Endothelial cell of umbilical vein (primary cell): ENCODE measurements at regions not wholly inside any gene's neighbourhood (a gene's known extent, or its start where the extent isn't known, plus 50 kb on each side); places are given as distances from the start of the nearest gene placed in this dataset.
"Not testable (repeated sequence)": the region's sequence is repeated elsewhere in the genome, so short reads cannot be mapped to it uniquely, and the experiment has no call there.

Source experiments
- BruUV-seq: library from RNA; stranded (reverse); fragments of 400-500 nt; replicated peaks from 2 replicates; lab custom pipeline; 2021; lab: Mats Ljungman, UMichigan
- CTCF ChIA-PET: fragments of 300-600, 350-600 bp; sonication (Branson Sonifier 250); formaldehyde crosslinking; loops from one replicate; lab custom pipeline; 2021; ENCODE audit warnings: antibody characterized with exemption, inconsistent platforms; lab: Charles Lee
- POLR2A ChIA-PET: fragments of 300-600, 350-600 bp; sonication (Branson Sonifier 250); formaldehyde crosslinking; loops from one replicate; lab custom pipeline; 2021; ENCODE audit warnings: antibody characterized with exemption, inconsistent platforms; lab: Charles Lee
- DNase-seq: peaks from one replicate; pipeline ENCODE4 v3.0.0-alpha.2; 2011; ENCODE audit warnings: low read depth, low spot score
- FAIRE-seq: peaks from 2 replicates; lab custom pipeline; 2011; peaks lifted over from hg19 to GRCh38; lab: Jason Lieb, UNC
- H2AFZ ChIP-seq: 2 replicates; pipeline ENCODE4 v1.6.0; 2012; ENCODE audit warnings: low read depth, low read length, control low read depth, inconsistent platforms
- H3K27ac ChIP-seq: 2 replicates; pipeline ENCODE4 v1.5.1; 2011; ENCODE audit warnings: low read depth, mild to moderate bottlenecking, control low read depth, low read length, moderate library complexity; ENCODE audit not compliant: insufficient read depth
- H3K27me3 ChIP-seq, 2 experiments: 2 replicates each; pipeline versions ENCODE4 v1.6.0 to v1.6.1; 2011; ENCODE audit warnings: low read length in 2 of 2, mixed read lengths in 1 of 2; ENCODE audit not compliant: control insufficient read depth in 2 of 2, insufficient read depth in 2 of 2
- H3K36me3 ChIP-seq, 2 experiments: 2 replicates in 1 of 2; 3 replicates in 1 of 2; pipeline ENCODE4 v1.5.1; 2011; ENCODE audit warnings: low read length in 2 of 2, mild to moderate bottlenecking in 1 of 2, moderate library complexity in 1 of 2; ENCODE audit not compliant: control insufficient read depth in 2 of 2, insufficient read depth in 2 of 2; ENCODE audit errors: extremely low read depth in 1 of 2
- H3K4me1 ChIP-seq: 3 replicates; pipeline ENCODE4 v1.5.1; 2011; ENCODE audit warnings: mild to moderate bottlenecking, low read length; ENCODE audit not compliant: control insufficient read depth, insufficient read depth; ENCODE audit errors: extremely low read depth
- H3K4me2 ChIP-seq: 2 replicates; pipeline ENCODE4 v1.6.1; 2011; ENCODE audit warnings: low read length, control low read depth, mixed read lengths; ENCODE audit not compliant: insufficient read depth
- H3K4me3 ChIP-seq, 3 experiments: fragments of 200-600 bp in 1 of 3; sonication (generic), shearing (Covaris generic) in 1 of 3; replicated peaks in 1 of 3; 2 replicates each; pipeline ENCODE4 v1.5.1; 2011 to 2016; ENCODE audit warnings: control low read depth in 3 of 3, low read length in 3 of 3, mild to moderate bottlenecking in 2 of 3, inconsistent platforms in 1 of 3, low read depth in 1 of 3, moderate library complexity in 1 of 3; ENCODE audit not compliant: insufficient read depth in 1 of 3
- H3K79me2 ChIP-seq: 2 replicates; pipeline ENCODE4 v1.6.0; 2012; ENCODE audit warnings: low read length, inconsistent platforms; ENCODE audit not compliant: control insufficient read depth, insufficient read depth
- H3K9ac ChIP-seq: replicated peaks from 2 replicates; pipeline ENCODE3; 2011; ENCODE audit warnings: low read length, control low read depth; ENCODE audit not compliant: insufficient read depth; ENCODE audit errors: extremely low read depth
- H3K9me1 ChIP-seq: replicated peaks from 3 replicates; pipeline ENCODE4 v1.6.0; 2011; ENCODE audit warnings: mild to moderate bottlenecking, low read length; ENCODE audit not compliant: control insufficient read depth, insufficient read depth; ENCODE audit errors: extremely low read depth
- H3K9me3 ChIP-seq: replicated peaks from 2 replicates; pipeline ENCODE4 v1.5.1; 2012; ENCODE audit warnings: low read length, inconsistent platforms; ENCODE audit not compliant: control insufficient read depth, insufficient read depth
- H4K20me1 ChIP-seq: replicated peaks from 2 replicates; pipeline ENCODE3; 2011; ENCODE audit warnings: mild to moderate bottlenecking, low read length; ENCODE audit not compliant: control insufficient read depth, insufficient read depth; ENCODE audit errors: extremely low read depth
- EZH2 ChIP-seq: IDR thresholded peaks from 2 replicates; pipeline ENCODE4 v1.6.1; 2012; ENCODE audit warnings: borderline replicate concordance, low read depth, mild to moderate bottlenecking, moderate library complexity, low read length, inconsistent platforms; ENCODE audit not compliant: severe bottlenecking
- FOS ChIP-seq: IDR thresholded peaks from 2 replicates; pipeline ENCODE4 v1.6.1; 2011; ENCODE audit warnings: mild to moderate bottlenecking, low read length, moderate library complexity, borderline replicate concordance; ENCODE audit not compliant: insufficient read depth
- POLR2A ChIP-seq: IDR thresholded peaks from 2 replicates; pipeline ENCODE4 v1.6.1; 2012; ENCODE audit warnings: low read depth, mild to moderate bottlenecking, control low read depth, low read length
- dilution Hi-C: fragments of 300-500 bp; cut with MboI; formaldehyde crosslinking; loops from one replicate; pipeline ENCODE4 v1.15.0; 2019; ENCODE audit warnings: low sequenced_read_pairs; ENCODE audit not compliant: extremely low pct_ligation_motif_present
- intact Hi-C: fragments of 100-400 bp; cut with micrococcal nuclease; formaldehyde crosslinking; loops from one replicate; pipeline ENCODE4 v1.10.0; 2022

DNA sequence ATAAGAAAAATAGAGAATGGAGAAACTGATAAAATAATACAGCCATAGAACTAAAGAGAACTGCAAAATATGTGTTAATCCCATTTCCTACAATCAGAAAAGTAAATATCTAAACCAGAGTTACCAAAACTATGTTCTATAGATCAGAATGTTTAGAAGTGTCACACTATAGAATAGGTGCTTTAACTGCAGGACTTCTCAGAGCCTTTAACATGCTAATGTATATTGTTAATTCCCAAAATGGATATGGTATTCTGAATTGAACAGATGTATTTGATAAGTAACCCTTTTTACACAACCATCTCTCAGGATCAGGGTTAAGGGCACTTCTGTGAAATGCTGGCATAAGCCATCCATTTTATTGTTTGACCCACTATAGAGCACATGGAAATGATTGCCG is 200.3 kb downstream of the SHOX2 start:
- ChIA-PET POLR2A (no interaction called here), CTCF (no interaction called here)
- TF ChIP-seq POLR2A (no peak), EZH2 (no peak), FOS (no peak)
- intact Hi-C loops = no loop called here
- Histone ChIP-seq H2AFZ (no peak overlapping the region), H3K9ac (no peak overlapping the region), H3K4me3 (no peak overlapping the region), H3K27me3 (no peaks in the 10 kb centered on the region), H3K9me1 (no peaks in the 10 kb centered on the region), H3K4me1 (no peaks in the 10 kb centered on the region), H3K79me2 (no peaks in the 10 kb centered on the region), H3K4me2 (no peak overlapping the region), H3K9me3 (no peaks in the 10 kb centered on the region), H3K27ac (no peak overlapping the region), H4K20me1 (no peaks in the 10 kb centered on the region), H3K36me3 (no peaks in the 10 kb centered on the region)
- FAIRE-seq = no peak
- BruUV-seq = no TSS peak
- no peak for DNase-seq
- dilution Hi-C loops = no loop called here

DNA sequence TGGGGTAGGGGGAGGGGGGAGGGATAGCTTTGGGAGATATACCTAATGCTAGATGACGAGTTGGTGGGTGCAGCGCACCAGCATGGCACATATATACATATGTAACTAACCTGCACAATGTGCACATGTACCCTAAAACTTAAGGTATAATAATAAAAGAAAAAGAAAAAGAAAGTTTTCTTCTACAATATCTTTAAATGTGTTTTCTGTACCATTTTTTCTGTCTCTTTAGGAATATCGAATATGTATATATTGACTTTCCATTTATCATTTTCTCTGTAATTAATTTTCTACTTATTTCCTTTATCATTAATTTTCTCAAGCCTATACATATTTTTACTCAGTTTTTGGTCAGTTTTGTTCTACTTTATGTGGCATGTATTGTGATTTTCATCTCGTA is 203.5 kb downstream of the SHOX2 start:
- DNase-seq, H3K27ac ChIP-seq, H3K27me3 ChIP-seq, POLR2A ChIA-PET, FAIRE-seq, H3K4me1 ChIP-seq, dilution Hi-C loops, H3K79me2 ChIP-seq, H4K20me1 ChIP-seq, H3K4me2 ChIP-seq, H3K4me3 ChIP-seq, H2AFZ ChIP-seq, BruUV-seq, H3K9me1 ChIP-seq, H3K9ac ChIP-seq, intact Hi-C loops, H3K36me3 ChIP-seq, CTCF ChIA-PET, H3K9me3 ChIP-seq: not testable (repeated sequence)
